Neural progenitor cell (in vitro differentiated cells): ENCODE measurements at regions not wholly inside any gene's neighbourhood (a gene's known extent, or its start where the extent isn't known, plus 50 kb on each side); places are given as distances from the start of the nearest gene placed in this dataset.

Experiments used
- DNase-seq: peaks from one replicate; pipeline ENCODE4 v3.0.0-alpha.2; 2016; ENCODE audit warnings: low spot score
- H2AFZ ChIP-seq: fragments of 200-600 bp; sonication (generic); replicated peaks from 2 replicates; pipeline ENCODE4 v1.6.1; 2016; ENCODE audit warnings: antibody characterized with exemption
- H3F3A ChIP-seq: fragments of 200-600 bp; sonication (generic); 2 replicates; pipeline ENCODE4 v1.6.1; 2016; ENCODE audit warnings: antibody characterized with exemption, low read depth
- H3K27ac ChIP-seq: fragments of 200-600 bp; sonication (generic); 2 replicates; pipeline ENCODE4 v1.5.1; 2016; ENCODE audit warnings: mild to moderate bottlenecking
- H3K27me3 ChIP-seq: fragments of 200-600 bp; sonication (generic); 2 replicates; pipeline ENCODE4 v1.6.1; 2016; ENCODE audit warnings: mild to moderate bottlenecking, moderate library complexity
- H3K36me3 ChIP-seq: fragments of 200-600 bp; sonication (generic); 2 replicates; pipeline ENCODE4 v1.5.1; 2016
- H3K4me1 ChIP-seq: fragments of 200-600 bp; sonication (generic); 2 replicates; pipeline ENCODE4 v1.6.1; 2016; ENCODE audit warnings: mixed run types
- H3K4me2 ChIP-seq: fragments of 200-600 bp; sonication (generic); 2 replicates; pipeline ENCODE4 v1.6.1; 2016
- H3K4me3 ChIP-seq: fragments of 200-600 bp; sonication (generic); 2 replicates; pipeline ENCODE4 v1.5.1; 2016
- H3K79me2 ChIP-seq: fragments of 200-600 bp; sonication (generic); 2 replicates; pipeline ENCODE4 v1.6.1; 2016; ENCODE audit warnings: low read depth
- H3K9ac ChIP-seq: fragments of 200-600 bp; sonication (generic); 2 replicates; pipeline ENCODE4 v1.6.1; 2016
- H3K9me3 ChIP-seq: fragments of 200-600 bp; sonication (generic); 2 replicates; pipeline ENCODE4 v1.5.1; 2016; ENCODE audit warnings: low read depth
- H4K20me1 ChIP-seq: fragments of 200-600 bp; sonication (generic); 2 replicates; pipeline ENCODE4 v1.6.1; 2016; ENCODE audit warnings: low read depth
- H3K27ac Mint-ChIP-seq: 3 replicates; pipeline ENCODE4 v1.8.0; 2021; ENCODE audit warnings: mixed read lengths
- H3K27me3 Mint-ChIP-seq: 2 replicates; pipeline ENCODE4 v1.8.0; 2022; ENCODE audit warnings: low read depth, mild to moderate bottlenecking, inconsistent platforms, moderate library complexity, mixed read lengths; ENCODE audit not compliant: insufficient read depth
- H3K36me3 Mint-ChIP-seq: 3 replicates; pipeline ENCODE4 v1.8.0; 2021; ENCODE audit warnings: mixed read lengths
- H3K4me1 Mint-ChIP-seq: 3 replicates; pipeline ENCODE4 v1.8.0; 2021; ENCODE audit warnings: mixed read lengths
- H3K4me3 Mint-ChIP-seq: 3 replicates; pipeline ENCODE4 v1.8.0; 2021; ENCODE audit warnings: mild to moderate bottlenecking, moderate library complexity, mixed read lengths
- H3K9me3 Mint-ChIP-seq: 3 replicates; pipeline ENCODE4 v1.8.0; 2020; ENCODE audit warnings: mixed read lengths
- EZH2 ChIP-seq: fragments of 200-600 bp; sonication (generic); IDR thresholded peaks from 2 replicates; pipeline ENCODE4 v1.6.1; 2017; ENCODE audit warnings: antibody characterized with exemption, mild to moderate bottlenecking, moderate library complexity
- EZH2phosphoT487 ChIP-seq: fragments of 200-600 bp; sonication (generic); IDR thresholded peaks from 2 replicates; pipeline ENCODE4 v1.6.1; 2017; ENCODE audit warnings: antibody characterized with exemption
- TF ChIP-seq, protein P1 (sequence below): fragments of 200-600 bp; sonication (generic); IDR thresholded peaks from 2 replicates; pipeline ENCODE4 v1.5.1; 2017; ENCODE audit warnings: antibody characterized with exemption, mild to moderate bottlenecking

DNA sequence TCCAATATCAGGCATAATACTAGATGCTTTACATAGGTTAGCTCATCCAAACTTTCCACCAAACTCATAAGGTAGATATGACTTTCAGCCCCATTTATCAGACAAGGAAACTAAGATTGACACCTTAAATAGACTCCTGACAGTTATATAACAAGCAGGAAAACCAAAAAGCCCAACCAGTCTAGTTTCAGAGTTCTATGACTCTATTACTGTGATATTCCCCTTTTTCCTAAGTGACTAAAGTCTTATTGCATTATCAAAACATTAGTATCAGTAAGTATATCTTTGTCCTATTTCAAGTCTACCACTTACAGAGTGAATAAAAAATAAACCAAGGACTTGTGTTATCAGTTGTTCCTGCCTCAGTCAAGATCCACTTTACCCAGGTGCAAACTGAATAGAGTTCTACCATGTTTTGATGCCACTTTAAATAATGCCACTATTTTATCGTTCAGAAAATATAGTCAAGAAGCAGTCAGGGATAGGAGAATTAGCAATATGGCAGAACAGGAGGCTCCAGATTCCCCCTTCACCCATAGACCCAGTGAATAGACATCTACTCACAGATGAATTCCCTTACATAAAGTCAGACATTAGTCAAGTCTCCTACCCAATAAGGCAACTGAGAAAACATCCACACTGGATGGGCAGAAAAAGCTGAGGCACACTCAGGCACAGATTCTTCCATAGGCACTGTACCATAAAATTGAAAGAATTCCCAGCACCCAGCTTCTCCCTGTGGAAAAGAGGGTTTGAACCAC, 74.1 kb downstream of the CRPPA start:
- no peaks in the 10 kb centered on the region for H3K36me3 Mint-ChIP-seq
- H3K4me3 Mint-ChIP-seq = no peak overlapping the region
- TF ChIP-seq, protein P1, sequence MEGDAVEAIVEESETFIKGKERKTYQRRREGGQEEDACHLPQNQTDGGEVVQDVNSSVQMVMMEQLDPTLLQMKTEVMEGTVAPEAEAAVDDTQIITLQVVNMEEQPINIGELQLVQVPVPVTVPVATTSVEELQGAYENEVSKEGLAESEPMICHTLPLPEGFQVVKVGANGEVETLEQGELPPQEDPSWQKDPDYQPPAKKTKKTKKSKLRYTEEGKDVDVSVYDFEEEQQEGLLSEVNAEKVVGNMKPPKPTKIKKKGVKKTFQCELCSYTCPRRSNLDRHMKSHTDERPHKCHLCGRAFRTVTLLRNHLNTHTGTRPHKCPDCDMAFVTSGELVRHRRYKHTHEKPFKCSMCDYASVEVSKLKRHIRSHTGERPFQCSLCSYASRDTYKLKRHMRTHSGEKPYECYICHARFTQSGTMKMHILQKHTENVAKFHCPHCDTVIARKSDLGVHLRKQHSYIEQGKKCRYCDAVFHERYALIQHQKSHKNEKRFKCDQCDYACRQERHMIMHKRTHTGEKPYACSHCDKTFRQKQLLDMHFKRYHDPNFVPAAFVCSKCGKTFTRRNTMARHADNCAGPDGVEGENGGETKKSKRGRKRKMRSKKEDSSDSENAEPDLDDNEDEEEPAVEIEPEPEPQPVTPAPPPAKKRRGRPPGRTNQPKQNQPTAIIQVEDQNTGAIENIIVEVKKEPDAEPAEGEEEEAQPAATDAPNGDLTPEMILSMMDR = no peak
- TF ChIP-seq EZH2 = no peak
- no peak for TF ChIP-seq EZH2phosphoT487
- Histone ChIP-seq H3K27ac (peak overlapping the region; percentile 69), H3K4me2 (peak overlapping the region; percentile 22), H3K9ac (no peak overlapping the region), H3K27me3 (no peaks in the 10 kb centered on the region), H3F3A (peaks cover 15% of the 10 kb centered on the region), H3K4me1 (peaks cover 18% of the 10 kb centered on the region), H3K4me3 (no peak overlapping the region), H3K79me2 (no peaks in the 10 kb centered on the region), H3K9me3 (peaks cover 6% of the 10 kb centered on the region), H4K20me1 (no peaks in the 10 kb centered on the region), H3K36me3 (peaks cover 6% of the 10 kb centered on the region), H2AFZ (no peak overlapping the region)
- DNase-seq = no peak
- no peak overlapping the region for H3K27ac Mint-ChIP-seq
- peaks cover 5% of the 10 kb centered on the region for H3K4me1 Mint-ChIP-seq
- peaks cover 13% of the 10 kb centered on the region for H3K9me3 Mint-ChIP-seq
- H3K27me3 Mint-ChIP-seq = peaks cover 4% of the 10 kb centered on the region

DNA sequence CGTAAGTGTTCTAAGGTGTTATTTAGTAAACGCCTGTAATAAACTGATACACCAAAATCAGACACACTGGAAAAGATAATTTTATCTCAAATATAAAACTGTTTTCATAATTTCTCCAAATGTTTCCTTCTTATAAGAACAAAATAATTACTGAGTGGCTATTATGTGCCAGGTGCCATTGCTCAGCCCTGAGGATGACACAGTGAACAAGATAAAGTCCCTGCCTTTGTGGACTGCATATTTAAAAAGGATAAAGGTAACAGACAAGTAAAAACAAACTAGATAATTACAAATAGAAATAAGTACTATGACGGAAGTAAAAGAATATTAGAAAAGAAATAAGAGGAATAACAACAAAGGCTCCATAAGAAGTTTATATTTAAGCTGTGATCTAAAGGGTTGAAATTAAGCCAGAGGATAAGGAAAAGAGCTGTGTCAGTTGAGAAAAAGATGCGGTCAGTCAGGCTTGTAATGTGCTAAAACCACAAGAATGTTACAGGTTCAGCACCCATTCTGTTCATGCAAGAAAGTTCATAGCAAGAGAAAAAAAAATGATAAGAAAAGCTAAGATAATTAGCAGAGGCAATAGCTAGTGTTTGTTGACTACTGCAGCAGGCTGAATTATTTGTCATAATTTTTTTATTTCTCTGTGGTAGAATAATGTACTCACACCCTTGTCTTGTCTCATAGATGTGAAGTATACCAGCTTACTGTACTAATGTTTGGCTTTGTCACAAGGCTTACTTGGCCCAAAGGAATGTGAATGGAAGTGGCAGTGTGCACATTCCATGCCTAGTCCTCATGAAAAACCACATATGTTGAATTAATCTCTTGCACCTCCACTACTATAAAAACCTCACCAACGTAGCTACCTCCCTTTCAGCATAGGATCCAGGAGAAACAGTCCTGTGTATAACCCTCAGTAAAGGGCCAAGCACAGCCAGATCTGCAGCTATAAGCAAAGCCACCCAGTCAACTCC, 75.1 kb downstream of the CRPPA start:
- Mint-ChIP-seq H3K27ac (peak overlapping the region; percentile 26), H3K9me3 (peaks cover 10% of the 10 kb centered on the region), H3K4me3 (no peak overlapping the region), H3K36me3 (no peaks in the 10 kb centered on the region), H3K4me1 (peaks cover 5% of the 10 kb centered on the region), H3K27me3 (peaks cover 4% of the 10 kb centered on the region)
- Histone ChIP-seq H3K4me3 (no peak overlapping the region), H3K36me3 (peaks cover 6% of the 10 kb centered on the region), H2AFZ (no peak overlapping the region), H3K9me3 (peaks cover 6% of the 10 kb centered on the region), H3K79me2 (no peaks in the 10 kb centered on the region), H3K9ac (no peak overlapping the region), H3K4me2 (no peak overlapping the region), H3K4me1 (peaks cover 18% of the 10 kb centered on the region), H3K27ac (no peak overlapping the region), H4K20me1 (no peaks in the 10 kb centered on the region), H3F3A (peaks cover 15% of the 10 kb centered on the region), H3K27me3 (no peaks in the 10 kb centered on the region)
- DNase-seq = no peak
- TF ChIP-seq, protein P1 = no peak
- no peak for TF ChIP-seq EZH2

DNA sequence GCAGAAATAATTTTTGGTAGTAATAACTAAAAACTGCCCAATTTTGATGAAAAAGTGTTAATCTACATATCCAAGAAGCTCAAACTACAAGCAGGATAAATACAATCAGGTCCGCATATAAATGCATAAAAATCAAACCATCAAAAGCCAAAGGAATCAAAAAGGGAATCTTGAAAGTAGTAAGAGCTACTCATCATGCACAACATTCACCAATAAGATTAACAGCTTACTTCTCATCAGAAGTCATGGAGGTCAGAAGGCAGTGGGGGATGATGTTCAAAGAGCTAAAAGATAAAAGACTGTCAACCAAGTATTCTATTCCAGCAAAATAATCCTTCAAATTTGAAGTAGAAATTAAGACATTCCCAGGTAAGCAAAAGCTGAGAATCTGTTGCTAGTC, 76.4 kb downstream of the CRPPA start:
- no peak for TF ChIP-seq EZH2phosphoT487
- no peak for TF ChIP-seq EZH2
- TF ChIP-seq, protein P1 = no peak
- Mint-ChIP-seq H3K27ac (no peak overlapping the region), H3K4me3 (no peak overlapping the region), H3K27me3 (peaks cover 4% of the 10 kb centered on the region), H3K36me3 (no peaks in the 10 kb centered on the region), H3K4me1 (peaks cover 5% of the 10 kb centered on the region), H3K9me3 (peaks cover 10% of the 10 kb centered on the region)
- Histone ChIP-seq H3K4me1 (peaks cover 18% of the 10 kb centered on the region), H2AFZ (no peak overlapping the region), H3K27ac (no peak overlapping the region), H3K9me3 (peaks cover 6% of the 10 kb centered on the region), H3F3A (peaks cover 15% of the 10 kb centered on the region), H3K79me2 (no peaks in the 10 kb centered on the region), H3K27me3 (no peaks in the 10 kb centered on the region), H4K20me1 (no peaks in the 10 kb centered on the region), H3K36me3 (peaks cover 6% of the 10 kb centered on the region), H3K4me2 (no peak overlapping the region), H3K9ac (no peak overlapping the region), H3K4me3 (no peak overlapping the region)
- no peak for DNase-seq
